ENCODE measurements at regions not wholly inside any gene's neighbourhood (a gene's known extent, or its start where the extent isn't known, plus 50 kb on each side); places are given as distances from the start of the nearest gene placed in this dataset.

GRCh38 chr18:64809801-64810200 lies 660.9 kb upstream of the LINC00305 start:
- TF ChIP-seq, protein P1, sequence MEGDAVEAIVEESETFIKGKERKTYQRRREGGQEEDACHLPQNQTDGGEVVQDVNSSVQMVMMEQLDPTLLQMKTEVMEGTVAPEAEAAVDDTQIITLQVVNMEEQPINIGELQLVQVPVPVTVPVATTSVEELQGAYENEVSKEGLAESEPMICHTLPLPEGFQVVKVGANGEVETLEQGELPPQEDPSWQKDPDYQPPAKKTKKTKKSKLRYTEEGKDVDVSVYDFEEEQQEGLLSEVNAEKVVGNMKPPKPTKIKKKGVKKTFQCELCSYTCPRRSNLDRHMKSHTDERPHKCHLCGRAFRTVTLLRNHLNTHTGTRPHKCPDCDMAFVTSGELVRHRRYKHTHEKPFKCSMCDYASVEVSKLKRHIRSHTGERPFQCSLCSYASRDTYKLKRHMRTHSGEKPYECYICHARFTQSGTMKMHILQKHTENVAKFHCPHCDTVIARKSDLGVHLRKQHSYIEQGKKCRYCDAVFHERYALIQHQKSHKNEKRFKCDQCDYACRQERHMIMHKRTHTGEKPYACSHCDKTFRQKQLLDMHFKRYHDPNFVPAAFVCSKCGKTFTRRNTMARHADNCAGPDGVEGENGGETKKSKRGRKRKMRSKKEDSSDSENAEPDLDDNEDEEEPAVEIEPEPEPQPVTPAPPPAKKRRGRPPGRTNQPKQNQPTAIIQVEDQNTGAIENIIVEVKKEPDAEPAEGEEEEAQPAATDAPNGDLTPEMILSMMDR (conservative IDR thresholded peaks at IDR 0.05; ENCODE audit: low read length) = no peak
- no peak for TF ChIP-seq EZH2phosphoT487 (IDR thresholded peaks at IDR 0.05; ENCODE audit: borderline replicate concordance, low read depth, low read length)
